ENCODE measurements at regions not wholly inside any gene's neighbourhood (a gene's known extent, or its start where the extent isn't known, plus 50 kb on each side); places are given as distances from the start of the nearest gene placed in this dataset.

DNA sequence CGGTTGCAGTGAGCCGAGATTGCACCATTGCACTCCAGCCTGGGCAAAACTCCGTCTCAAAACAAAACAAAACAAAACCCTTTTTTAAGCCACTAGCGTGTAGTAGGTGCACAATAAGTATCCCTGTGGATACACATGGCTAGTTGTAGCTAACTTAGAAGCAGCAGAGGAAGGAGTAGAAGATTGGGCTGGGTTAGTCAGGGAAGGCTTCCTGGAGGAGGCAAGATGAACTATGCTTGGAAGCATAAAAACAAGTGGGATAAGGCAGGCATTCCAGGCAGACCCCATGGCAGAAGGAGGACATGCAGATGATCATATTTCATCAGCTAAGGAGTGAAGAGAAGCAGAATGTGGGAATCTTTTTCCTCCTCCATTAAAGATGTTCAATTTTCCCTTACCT, 83.4 kb downstream of the IRX5 start:
- H3K4me1 Mint-ChIP-seq, result no peaks in the 10 kb centered on the region
- TF ChIP-seq, protein P1, sequence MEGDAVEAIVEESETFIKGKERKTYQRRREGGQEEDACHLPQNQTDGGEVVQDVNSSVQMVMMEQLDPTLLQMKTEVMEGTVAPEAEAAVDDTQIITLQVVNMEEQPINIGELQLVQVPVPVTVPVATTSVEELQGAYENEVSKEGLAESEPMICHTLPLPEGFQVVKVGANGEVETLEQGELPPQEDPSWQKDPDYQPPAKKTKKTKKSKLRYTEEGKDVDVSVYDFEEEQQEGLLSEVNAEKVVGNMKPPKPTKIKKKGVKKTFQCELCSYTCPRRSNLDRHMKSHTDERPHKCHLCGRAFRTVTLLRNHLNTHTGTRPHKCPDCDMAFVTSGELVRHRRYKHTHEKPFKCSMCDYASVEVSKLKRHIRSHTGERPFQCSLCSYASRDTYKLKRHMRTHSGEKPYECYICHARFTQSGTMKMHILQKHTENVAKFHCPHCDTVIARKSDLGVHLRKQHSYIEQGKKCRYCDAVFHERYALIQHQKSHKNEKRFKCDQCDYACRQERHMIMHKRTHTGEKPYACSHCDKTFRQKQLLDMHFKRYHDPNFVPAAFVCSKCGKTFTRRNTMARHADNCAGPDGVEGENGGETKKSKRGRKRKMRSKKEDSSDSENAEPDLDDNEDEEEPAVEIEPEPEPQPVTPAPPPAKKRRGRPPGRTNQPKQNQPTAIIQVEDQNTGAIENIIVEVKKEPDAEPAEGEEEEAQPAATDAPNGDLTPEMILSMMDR (IDR thresholded peaks at IDR 0.05), result no peak
- ChIA-PET CTCF (no interaction called here), POLR2A (no interaction called here)
- no peaks in the 10 kb centered on the region for H3K9me3 Mint-ChIP-seq
- intact Hi-C loops (cut with micrococcal nuclease), result no loop called here
- DNase-seq (no peak), ATAC-seq (ENCODE audit: low read depth) (no peak)
- no peak overlapping the region for H3K4me3 Mint-ChIP-seq
- H3K36me3 Mint-ChIP-seq (ENCODE audit: low read depth), result no peaks in the 10 kb centered on the region
- H3K27ac Mint-ChIP-seq, result no peak overlapping the region
- H3K27me3 Mint-ChIP-seq, result no peaks in the 10 kb centered on the region

DNA sequence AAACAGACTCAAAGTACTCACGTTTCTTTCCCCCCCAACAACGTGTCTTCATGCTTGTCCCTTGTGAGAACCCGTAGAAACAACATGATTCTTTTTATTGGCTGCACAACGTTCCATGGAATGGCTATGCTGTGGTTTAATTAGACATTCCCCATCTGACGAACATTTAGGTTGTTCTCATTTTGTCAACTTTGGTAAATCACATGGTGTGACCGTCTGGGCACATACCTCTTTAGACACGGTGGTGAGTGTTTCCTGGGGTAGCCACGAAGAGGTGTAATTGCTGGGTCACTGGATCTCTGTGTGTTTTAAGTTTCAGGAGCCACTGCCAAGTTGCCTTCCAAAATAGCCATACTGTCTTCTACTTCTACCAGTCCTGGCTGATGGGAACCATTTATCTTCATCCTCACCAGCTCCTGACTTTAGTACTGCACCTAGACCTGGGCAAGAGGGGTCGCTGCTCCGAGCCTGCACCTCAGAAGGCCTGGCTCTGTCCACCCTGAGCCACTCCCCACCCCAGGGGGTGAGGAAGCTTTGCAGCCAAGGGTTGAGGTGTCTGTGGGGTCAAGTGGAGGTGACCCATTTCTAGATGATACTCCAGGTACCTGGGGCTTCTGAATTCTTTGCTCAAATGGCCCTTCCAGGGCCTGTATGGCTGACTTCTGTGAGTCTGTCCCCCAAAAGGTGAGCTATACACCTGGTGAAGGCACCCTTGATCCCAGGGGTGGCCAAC, 84.7 kb downstream of the IRX5 start:
- TF ChIP-seq, protein P1 (IDR thresholded peaks at IDR 0.05), result no peak
- Mint-ChIP-seq H3K9me3 (peaks cover 2% of the 10 kb centered on the region), H3K4me1 (no peaks in the 10 kb centered on the region), H3K36me3 (ENCODE audit: low read depth) (no peaks in the 10 kb centered on the region), H3K27ac (no peak overlapping the region), H3K27me3 (no peaks in the 10 kb centered on the region), H3K4me3 (no peak overlapping the region)
- POLR2A ChIA-PET, result no interaction called here
- CTCF ChIA-PET, result no interaction called here
- intact Hi-C loops (cut with micrococcal nuclease), result no loop called here
- DNase-seq, result no peak
- no peak for ATAC-seq (ENCODE audit: low read depth)

DNA sequence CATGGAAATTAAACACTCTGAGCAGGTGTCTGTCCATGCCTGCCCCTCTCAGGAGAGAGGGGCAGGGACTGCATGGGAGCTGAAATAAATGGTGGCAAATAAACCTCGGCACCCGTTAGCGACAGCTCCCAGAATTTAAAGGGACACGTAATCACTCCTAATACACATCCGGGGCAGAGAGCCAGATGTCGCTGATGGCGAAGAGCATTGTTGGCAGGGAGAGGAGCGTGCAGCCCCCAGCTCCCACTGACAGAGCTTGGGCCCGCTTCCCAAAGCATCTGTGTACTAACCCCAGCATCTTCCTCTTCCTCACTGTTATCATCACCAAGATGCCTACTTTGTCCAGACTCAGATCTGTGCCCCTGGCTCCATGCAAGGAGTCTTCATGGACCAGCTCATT, 85.8 kb downstream of the IRX5 start:
- DNase-seq (no peak), ATAC-seq (ENCODE audit: low read depth) (no peak)
- Mint-ChIP-seq H3K4me1 (no peaks in the 10 kb centered on the region), H3K9me3 (peaks cover 2% of the 10 kb centered on the region), H3K36me3 (ENCODE audit: low read depth) (no peaks in the 10 kb centered on the region), H3K27ac (no peak overlapping the region), H3K27me3 (peaks cover under 1% of the 10 kb centered on the region), H3K4me3 (no peak overlapping the region)
- TF ChIP-seq, protein P1 (IDR thresholded peaks at IDR 0.05), result no peak
- ChIA-PET POLR2A (no interaction called here), CTCF (no interaction called here)
- intact Hi-C loops (cut with micrococcal nuclease), result no loop called here

DNA sequence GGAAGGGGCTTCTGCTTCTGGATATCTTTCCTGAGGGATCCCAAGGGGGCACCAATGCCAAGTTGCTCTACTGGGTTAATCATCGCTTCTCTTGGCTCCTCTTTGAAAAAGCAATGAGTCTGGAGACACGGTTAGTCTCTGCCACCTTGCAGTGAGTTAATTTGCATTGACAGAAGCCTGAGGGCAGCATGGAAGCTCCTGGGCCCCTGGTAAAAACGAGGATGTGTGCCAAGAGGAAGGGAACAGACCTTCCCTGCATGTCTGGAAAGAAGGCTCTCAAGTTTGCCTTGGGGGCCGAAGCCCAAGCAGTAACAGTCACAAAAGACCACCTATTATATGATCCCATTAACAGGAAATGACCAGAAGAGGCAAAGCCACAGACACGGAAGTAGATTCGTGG, 86.7 kb downstream of the IRX5 start:
- no peak for DNase-seq
- ChIA-PET CTCF (no interaction called here), POLR2A (no interaction called here)
- Mint-ChIP-seq H3K4me3 (no peak overlapping the region), H3K27ac (no peak overlapping the region), H3K4me1 (no peaks in the 10 kb centered on the region), H3K9me3 (peaks cover 2% of the 10 kb centered on the region), H3K27me3 (peaks cover 2% of the 10 kb centered on the region), H3K36me3 (ENCODE audit: low read depth) (no peaks in the 10 kb centered on the region)
- TF ChIP-seq, protein P1 (IDR thresholded peaks at IDR 0.05), result no peak
- ATAC-seq (ENCODE audit: low read depth), result no peak
- intact Hi-C loops (cut with micrococcal nuclease), result no loop called here

DNA sequence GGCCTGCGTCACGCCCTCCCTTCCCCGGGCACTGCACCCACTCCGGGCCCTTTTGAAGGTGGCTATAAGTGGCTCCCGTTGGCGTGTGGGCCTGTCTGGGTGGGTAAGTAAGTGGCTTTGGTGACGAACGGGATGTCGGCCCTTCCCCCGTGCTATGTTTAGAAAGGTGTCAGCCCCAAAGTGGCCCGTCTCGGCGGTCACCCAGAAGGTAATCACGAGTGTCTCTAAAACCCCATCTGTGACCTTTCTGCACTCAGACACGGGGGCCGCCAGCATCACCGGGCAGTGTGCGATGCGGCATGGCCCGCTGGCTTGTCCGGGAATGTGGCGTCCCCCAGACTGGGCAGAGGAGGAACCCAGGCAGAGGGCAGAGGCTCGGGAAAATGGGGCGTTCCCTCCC, 88.2 kb downstream of the IRX5 start:
- Mint-ChIP-seq H3K4me3 (no peak overlapping the region), H3K9me3 (peaks cover 2% of the 10 kb centered on the region), H3K36me3 (ENCODE audit: low read depth) (no peaks in the 10 kb centered on the region), H3K27ac (no peak overlapping the region), H3K27me3 (peaks cover 5% of the 10 kb centered on the region), H3K4me1 (no peaks in the 10 kb centered on the region)
- ATAC-seq (ENCODE audit: low read depth), result no peak
- TF ChIP-seq, protein P1 (IDR thresholded peaks at IDR 0.05), result no peak
- ChIA-PET CTCF (no interaction called here), POLR2A (no interaction called here)
- DNase-seq, result no peak
- intact Hi-C loops (cut with micrococcal nuclease), result no loop called here
